ENCODE measurements at regions not wholly inside any gene's neighbourhood (a gene's known extent, or its start where the extent isn't known, plus 50 kb on each side); places are given as distances from the start of the nearest gene placed in this dataset.

DNA sequence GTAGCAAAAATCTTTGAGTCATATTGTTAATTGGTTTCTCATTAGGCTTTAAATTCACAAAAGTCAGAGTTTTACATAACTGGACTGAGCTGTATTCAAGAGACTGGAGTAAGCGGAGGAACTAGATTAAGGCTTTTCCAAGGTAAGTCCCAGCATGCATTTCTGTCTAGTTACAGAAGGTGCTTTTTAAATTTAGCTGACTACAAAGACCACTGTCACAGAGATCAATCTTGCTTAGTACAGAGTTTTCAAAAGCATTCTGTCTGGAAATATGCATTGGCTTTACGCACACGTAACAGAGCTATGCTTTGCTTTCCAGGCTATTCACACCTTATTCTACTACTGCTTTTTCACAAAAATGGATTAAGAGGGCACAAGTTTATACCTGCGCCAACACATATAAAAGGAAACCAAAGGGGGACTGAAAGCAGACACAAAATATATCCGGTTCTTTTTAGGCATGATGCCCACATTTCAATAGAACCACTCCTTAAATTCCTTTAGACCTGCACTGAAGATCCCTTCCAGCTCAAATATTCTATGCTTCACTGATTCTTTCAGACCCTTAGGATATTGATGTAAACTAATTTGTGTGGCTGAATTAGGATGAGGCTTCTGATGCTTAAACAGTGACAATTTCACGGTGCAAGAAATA is 560.7 kb upstream of the CRIM1 start:
- no peaks in the 10 kb centered on the region for H3K9me3 Mint-ChIP-seq
- H3K27me3 Mint-ChIP-seq (ENCODE audit: insufficient read depth, low read depth), result peaks cover 5% of the 10 kb centered on the region
- Histone ChIP-seq H3K4me3 (no peak overlapping the region), H2AFZ (replicated peaks) (no peak overlapping the region), H3K27ac (no peak overlapping the region), H3K4me1 (peaks cover 19% of the 10 kb centered on the region), H4K20me1 (ENCODE audit: low read depth) (no peaks in the 10 kb centered on the region), H3F3A (ENCODE audit: low read depth) (no peaks in the 10 kb centered on the region), H3K9ac (no peak overlapping the region), H3K36me3 (no peaks in the 10 kb centered on the region), H3K27me3 (no peaks in the 10 kb centered on the region), H3K4me2 (no peak overlapping the region), H3K9me3 (ENCODE audit: low read depth) (no peaks in the 10 kb centered on the region), H3K79me2 (ENCODE audit: low read depth) (no peaks in the 10 kb centered on the region)
- H3K27ac Mint-ChIP-seq, result no peak overlapping the region
- TF ChIP-seq, protein P1, sequence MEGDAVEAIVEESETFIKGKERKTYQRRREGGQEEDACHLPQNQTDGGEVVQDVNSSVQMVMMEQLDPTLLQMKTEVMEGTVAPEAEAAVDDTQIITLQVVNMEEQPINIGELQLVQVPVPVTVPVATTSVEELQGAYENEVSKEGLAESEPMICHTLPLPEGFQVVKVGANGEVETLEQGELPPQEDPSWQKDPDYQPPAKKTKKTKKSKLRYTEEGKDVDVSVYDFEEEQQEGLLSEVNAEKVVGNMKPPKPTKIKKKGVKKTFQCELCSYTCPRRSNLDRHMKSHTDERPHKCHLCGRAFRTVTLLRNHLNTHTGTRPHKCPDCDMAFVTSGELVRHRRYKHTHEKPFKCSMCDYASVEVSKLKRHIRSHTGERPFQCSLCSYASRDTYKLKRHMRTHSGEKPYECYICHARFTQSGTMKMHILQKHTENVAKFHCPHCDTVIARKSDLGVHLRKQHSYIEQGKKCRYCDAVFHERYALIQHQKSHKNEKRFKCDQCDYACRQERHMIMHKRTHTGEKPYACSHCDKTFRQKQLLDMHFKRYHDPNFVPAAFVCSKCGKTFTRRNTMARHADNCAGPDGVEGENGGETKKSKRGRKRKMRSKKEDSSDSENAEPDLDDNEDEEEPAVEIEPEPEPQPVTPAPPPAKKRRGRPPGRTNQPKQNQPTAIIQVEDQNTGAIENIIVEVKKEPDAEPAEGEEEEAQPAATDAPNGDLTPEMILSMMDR (IDR thresholded peaks at IDR 0.05), result no peak
- TF ChIP-seq EZH2phosphoT487 (IDR thresholded peaks at IDR 0.05) (no peak), EZH2 (IDR thresholded peaks at IDR 0.05) (no peak)
- H3K4me3 Mint-ChIP-seq, result no peak overlapping the region
- H3K36me3 Mint-ChIP-seq, result no peaks in the 10 kb centered on the region
- peaks cover 25% of the 10 kb centered on the region for H3K4me1 Mint-ChIP-seq
- no peak for DNase-seq (ENCODE audit: low spot score)

DNA sequence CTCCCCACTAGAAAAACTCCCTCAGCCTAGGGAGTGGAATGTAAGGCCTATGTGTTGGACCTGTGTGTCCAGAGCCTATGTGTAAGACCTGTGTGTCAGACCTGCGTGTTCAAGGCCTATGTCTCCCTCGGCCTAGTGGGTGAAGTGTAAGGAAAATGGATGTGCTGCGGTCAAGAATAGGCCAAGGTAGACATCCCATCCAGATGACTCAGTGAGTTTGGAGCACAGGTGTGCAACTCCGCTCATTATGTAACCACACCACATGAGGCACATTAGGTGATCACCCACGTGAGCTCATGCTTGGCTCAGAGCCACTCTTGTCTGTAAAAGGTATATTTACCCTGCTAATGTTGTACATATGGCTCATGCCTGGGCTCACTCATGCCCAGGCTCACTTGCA is 565.3 kb upstream of the CRIM1 start:
- H3K4me1 Mint-ChIP-seq, result peaks cover 21% of the 10 kb centered on the region
- H3F3A ChIP-seq (ENCODE audit: low read depth), result no peaks in the 10 kb centered on the region
- H3K9ac ChIP-seq, result no peak overlapping the region
- H2AFZ ChIP-seq (replicated peaks), result no peak overlapping the region
- no peak for DNase-seq (ENCODE audit: low spot score)
- H3K4me1 ChIP-seq, result peaks cover 19% of the 10 kb centered on the region
- H3K9me3 ChIP-seq (ENCODE audit: low read depth), result no peaks in the 10 kb centered on the region
- no peak overlapping the region for H3K27ac Mint-ChIP-seq
- no peak overlapping the region for H3K4me3 ChIP-seq
- H3K27me3 Mint-ChIP-seq (ENCODE audit: insufficient read depth, low read depth), result peaks cover 6% of the 10 kb centered on the region
- H3K79me2 ChIP-seq (ENCODE audit: low read depth), result no peaks in the 10 kb centered on the region
- peaks cover 8% of the 10 kb centered on the region for H3K9me3 Mint-ChIP-seq
- no peaks in the 10 kb centered on the region for H3K27me3 ChIP-seq
- no peaks in the 10 kb centered on the region for H3K36me3 Mint-ChIP-seq
- TF ChIP-seq EZH2 (IDR thresholded peaks at IDR 0.05), result no peak
- no peak overlapping the region for H3K4me2 ChIP-seq
- H3K27ac ChIP-seq, result no peak overlapping the region
- H3K36me3 ChIP-seq, result no peaks in the 10 kb centered on the region
- no peak overlapping the region for H3K4me3 Mint-ChIP-seq
- no peaks in the 10 kb centered on the region for H4K20me1 ChIP-seq (ENCODE audit: low read depth)

DNA sequence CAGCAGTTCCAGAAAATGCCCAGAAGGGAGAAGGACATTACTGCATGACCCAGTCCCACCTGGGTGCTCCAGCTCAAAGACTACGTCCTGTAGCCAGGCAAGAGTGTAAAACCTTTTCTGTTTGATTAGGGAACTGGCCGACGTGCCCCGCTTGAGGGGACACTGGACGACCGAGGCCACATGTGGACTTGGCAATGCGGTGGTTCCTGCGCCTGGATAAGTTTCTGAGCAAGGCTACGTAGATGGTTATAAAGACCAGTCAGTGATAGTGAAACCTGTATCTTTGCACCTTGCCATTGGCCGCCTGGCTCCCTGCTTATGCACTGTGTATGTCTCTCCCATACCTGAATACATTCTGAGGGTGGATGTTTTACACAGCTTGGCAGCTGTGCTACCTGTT is 567.0 kb upstream of the CRIM1 start:
- no peak overlapping the region for H3K4me3 ChIP-seq
- H3K36me3 ChIP-seq, result no peaks in the 10 kb centered on the region
- H3K27me3 ChIP-seq, result no peaks in the 10 kb centered on the region
- H3K4me1 ChIP-seq, result peaks cover 13% of the 10 kb centered on the region
- Mint-ChIP-seq H3K27me3 (ENCODE audit: insufficient read depth, low read depth) (peaks cover 6% of the 10 kb centered on the region), H3K9me3 (peaks cover 8% of the 10 kb centered on the region), H3K27ac (no peak overlapping the region), H3K36me3 (no peaks in the 10 kb centered on the region), H3K4me1 (peaks cover 13% of the 10 kb centered on the region), H3K4me3 (no peak overlapping the region)
- H3K9ac ChIP-seq, result no peak overlapping the region
- H3F3A ChIP-seq (ENCODE audit: low read depth), result no peaks in the 10 kb centered on the region
- H2AFZ ChIP-seq (replicated peaks), result no peak overlapping the region
- H3K79me2 ChIP-seq (ENCODE audit: low read depth), result no peaks in the 10 kb centered on the region
- no peak overlapping the region for H3K27ac ChIP-seq
- no peaks in the 10 kb centered on the region for H3K9me3 ChIP-seq (ENCODE audit: low read depth)
- no peaks in the 10 kb centered on the region for H4K20me1 ChIP-seq (ENCODE audit: low read depth)
- DNase-seq (ENCODE audit: low spot score), result no peak
- TF ChIP-seq EZH2 (IDR thresholded peaks at IDR 0.05), result no peak
- TF ChIP-seq, protein P1 (IDR thresholded peaks at IDR 0.05), result no peak
- no peak for TF ChIP-seq EZH2phosphoT487 (IDR thresholded peaks at IDR 0.05)
- no peak overlapping the region for H3K4me2 ChIP-seq

DNA sequence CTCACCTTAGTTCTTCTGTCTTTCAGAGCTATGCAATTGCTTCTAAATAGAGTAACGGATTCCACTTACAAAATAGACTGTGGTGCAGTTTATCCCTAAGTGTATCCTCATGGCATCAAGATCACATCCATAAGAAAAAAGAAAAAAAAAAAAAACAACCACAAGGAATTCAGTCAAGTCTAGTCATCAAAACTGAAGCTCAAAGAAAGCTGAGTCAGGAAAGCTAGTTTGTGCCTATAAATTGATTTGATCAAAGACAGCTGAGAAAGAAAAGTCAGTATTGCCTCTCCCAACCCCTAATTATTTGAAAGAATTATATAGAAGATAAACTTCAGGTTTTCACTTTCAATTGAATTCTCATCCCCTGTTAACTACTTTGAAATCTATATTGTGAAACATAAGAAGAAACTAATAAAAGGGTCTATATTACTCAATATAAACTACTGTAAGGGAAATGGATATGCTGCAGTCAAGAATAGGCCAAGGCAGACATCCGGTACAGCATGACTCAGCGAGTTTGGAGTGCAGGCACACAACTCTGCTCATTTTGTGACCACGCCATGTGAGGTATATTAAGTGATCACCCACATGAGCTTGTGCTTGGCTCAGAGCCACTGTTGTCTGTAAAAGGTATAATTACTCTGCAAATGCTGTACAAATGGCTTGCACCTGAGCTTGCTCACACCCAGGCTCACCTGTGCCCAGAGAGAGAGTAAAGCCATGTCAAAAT is 568.1 kb upstream of the CRIM1 start:
- Histone ChIP-seq H3K79me2 (ENCODE audit: low read depth) (no peaks in the 10 kb centered on the region), H3K4me2 (no peak overlapping the region), H3K27ac (no peak overlapping the region), H3K9ac (no peak overlapping the region), H3K27me3 (no peaks in the 10 kb centered on the region), H3F3A (ENCODE audit: low read depth) (no peaks in the 10 kb centered on the region), H3K4me1 (peaks cover 2% of the 10 kb centered on the region), H3K9me3 (ENCODE audit: low read depth) (no peaks in the 10 kb centered on the region), H3K36me3 (no peaks in the 10 kb centered on the region), H3K4me3 (no peak overlapping the region), H2AFZ (replicated peaks) (no peak overlapping the region), H4K20me1 (ENCODE audit: low read depth) (no peaks in the 10 kb centered on the region)
- no peak for DNase-seq (ENCODE audit: low spot score)
- H3K4me1 Mint-ChIP-seq, result peaks cover 3% of the 10 kb centered on the region
- no peak overlapping the region for H3K27ac Mint-ChIP-seq
- H3K4me3 Mint-ChIP-seq, result no peak overlapping the region
- peaks cover 6% of the 10 kb centered on the region for H3K27me3 Mint-ChIP-seq (ENCODE audit: insufficient read depth, low read depth)
- no peak for TF ChIP-seq EZH2 (IDR thresholded peaks at IDR 0.05)
- TF ChIP-seq EZH2phosphoT487 (IDR thresholded peaks at IDR 0.05), result no peak
- TF ChIP-seq, protein P1 (IDR thresholded peaks at IDR 0.05), result no peak
- H3K36me3 Mint-ChIP-seq, result no peaks in the 10 kb centered on the region
- peaks cover 8% of the 10 kb centered on the region for H3K9me3 Mint-ChIP-seq

All from neural progenitor cell (in vitro differentiated cells).